ENCODE measurements at regions not wholly inside any gene's neighbourhood (a gene's known extent, or its start where the extent isn't known, plus 50 kb on each side); places are given as distances from the start of the nearest gene placed in this dataset.

DNA sequence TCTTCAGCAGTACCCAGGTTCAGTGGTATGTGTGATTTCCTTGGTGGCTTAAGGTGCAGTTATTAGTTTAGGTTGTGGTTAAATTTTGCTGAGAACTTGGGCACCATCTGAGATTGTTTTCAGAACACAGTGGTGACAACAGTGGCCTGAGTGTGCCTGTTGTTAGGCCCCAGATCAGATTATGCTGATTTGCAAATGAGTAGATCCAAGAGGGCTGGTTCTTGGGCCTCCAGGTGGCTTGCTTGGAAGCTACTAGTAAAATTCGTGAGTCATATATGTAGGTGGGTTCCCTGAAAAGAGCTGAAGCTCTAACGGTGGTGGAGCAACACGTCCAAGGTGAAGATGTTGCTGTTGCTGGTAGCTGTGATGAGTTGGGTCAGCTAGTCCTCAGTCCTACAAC is 2619.6 kb downstream of the PCDH7 start (continued):
- TF ChIP-seq HDAC2 (IDR thresholded peaks at IDR 0.05; ENCODE audit: borderline replicate concordance in 1 of 2, low read depth in 2 of 2, low read length in 2 of 2) (no peak), KDM1A (IDR thresholded peaks at IDR 0.05; ENCODE audit: borderline replicate concordance, low read length) (no peak), EGR1 (IDR thresholded peaks at IDR 0.05; ENCODE audit: borderline replicate concordance, low read depth, low read length) (no peak), JUND (IDR thresholded peaks at IDR 0.05; ENCODE audit: low read length) (no peak), ZNF274 (IDR thresholded peaks at IDR 0.05; ENCODE audit: borderline replicate concordance, extremely low read depth, low read length) (no peak), SAP30 (IDR thresholded peaks at IDR 0.05; ENCODE audit: insufficient read depth, insufficient replicate concordance, low read length) (no peak), SIN3A (conservative IDR thresholded peaks at IDR 0.05 in 1 of 2, IDR thresholded peaks at IDR 0.05 in 1 of 2; ENCODE audit: low read depth in 1 of 2, low read length in 2 of 2) (no peak)
